ENCODE measurements at regions not wholly inside any gene's neighbourhood (a gene's known extent, or its start where the extent isn't known, plus 50 kb on each side); places are given as distances from the start of the nearest gene placed in this dataset.

- TF ChIP-seq CTCF (IDR thresholded peaks at IDR 0.05; ENCODE audit: insufficient read depth, low read length) (no peak), POLR2AphosphoS5 (IDR thresholded peaks at IDR 0.05; ENCODE audit: low read depth) (no peak), REST (IDR thresholded peaks at IDR 0.05; ENCODE audit: insufficient replicate concordance, low read depth) (no peak), SPI1 (IDR thresholded peaks at IDR 0.05; ENCODE audit: borderline replicate concordance, low read depth) (no peak), GABPA (IDR thresholded peaks at IDR 0.05; ENCODE audit: low read depth) (no peak)
Measured at GRCh38 chr9:24118190-24118589, 292.1 kb upstream of the ELAVL2 start.

Data from HL-60 (cell line).